ENCODE measurements at regions not wholly inside any gene's neighbourhood (a gene's known extent, or its start where the extent isn't known, plus 50 kb on each side); places are given as distances from the start of the nearest gene placed in this dataset.

- DNase-seq (ENCODE audit: low spot score), result no peak
These were observed 183.7 kb downstream of the VRK1 start for GRCh38 chr14:96980835-96981234.

GRCh38 chr14:96986256-96987085 lies 189.3 kb downstream of the VRK1 start:
- no peak for DNase-seq (ENCODE audit: low spot score)

GRCh38 chr14:96987086-96987474 lies 189.9 kb downstream of the VRK1 start:
- peak; percentile 14 for DNase-seq (ENCODE audit: low spot score)

GRCh38 chr14:96987771-96988170 lies 190.6 kb downstream of the VRK1 start:
- no peak for DNase-seq (ENCODE audit: low spot score)

- DNase-seq (ENCODE audit: low spot score), result no peak
These were observed 192.1 kb downstream of the VRK1 start for GRCh38 chr14:96989306-96989705.

- DNase-seq (ENCODE audit: low spot score), result no peak
These were observed 194.0 kb downstream of the VRK1 start for GRCh38 chr14:96991226-96991625.

- no peak for DNase-seq (ENCODE audit: low spot score)
These were observed 197.8 kb downstream of the VRK1 start for GRCh38 chr14:96994999-96995398.

GRCh38 chr14:96997269-96997668 lies 200.1 kb downstream of the VRK1 start:
- no peak for DNase-seq (ENCODE audit: low spot score)

- no peak for DNase-seq (ENCODE audit: low spot score)
These were observed 200.8 kb downstream of the VRK1 start for GRCh38 chr14:96997996-96998395.

- DNase-seq (ENCODE audit: low spot score), result no peak
These were observed 202.5 kb downstream of the VRK1 start for GRCh38 chr14:96999654-97000155.

- no peak for DNase-seq (ENCODE audit: low spot score)
These were observed 205.3 kb downstream of the VRK1 start for GRCh38 chr14:97002454-97002853.

GRCh38 chr14:97005934-97006333 lies 208.8 kb downstream of the VRK1 start:
- no peak for DNase-seq (ENCODE audit: low spot score)

GRCh38 chr14:97010491-97011160 lies 213.4 kb downstream of the VRK1 start:
- DNase-seq (ENCODE audit: low spot score), result no peak

- DNase-seq (ENCODE audit: low spot score), result no peak
These were observed 216.7 kb downstream of the VRK1 start for GRCh38 chr14:97013878-97014277.

- DNase-seq (ENCODE audit: low spot score), result no peak
These were observed 223.8 kb downstream of the VRK1 start for GRCh38 chr14:97021001-97021400.

GRCh38 chr14:97021571-97022168 lies 224.5 kb downstream of the VRK1 start:
- no peak for DNase-seq (ENCODE audit: low spot score)

GRCh38 chr14:97022741-97023140 lies 225.6 kb downstream of the VRK1 start:
- DNase-seq (ENCODE audit: low spot score), result no peak

GRCh38 chr14:97023871-97024270 lies 226.7 kb downstream of the VRK1 start:
- DNase-seq (ENCODE audit: low spot score), result no peak

GRCh38 chr14:97024300-97024699 lies 227.1 kb downstream of the VRK1 start:
- DNase-seq (ENCODE audit: low spot score), result no peak

- DNase-seq (ENCODE audit: low spot score), result no peak
These were observed 228.5 kb downstream of the VRK1 start for GRCh38 chr14:97025722-97026121.

GRCh38 chr14:97027256-97027999 lies 230.2 kb downstream of the VRK1 start:
- DNase-seq (ENCODE audit: low spot score), result no peak

- DNase-seq (ENCODE audit: low spot score), result no peak
These were observed 231.2 kb downstream of the VRK1 start for GRCh38 chr14:97028382-97028781.

All from CD4-positive, alpha-beta T cell treated with Interleukin-15 for 4 hours (primary cell).